ENCODE measurements at regions not wholly inside any gene's neighbourhood (a gene's known extent, or its start where the extent isn't known, plus 50 kb on each side); places are given as distances from the start of the nearest gene placed in this dataset.
"Not testable (repeated sequence)": the region's sequence is repeated elsewhere in the genome, so short reads cannot be mapped to it uniquely, and the experiment has no call there.

DNA sequence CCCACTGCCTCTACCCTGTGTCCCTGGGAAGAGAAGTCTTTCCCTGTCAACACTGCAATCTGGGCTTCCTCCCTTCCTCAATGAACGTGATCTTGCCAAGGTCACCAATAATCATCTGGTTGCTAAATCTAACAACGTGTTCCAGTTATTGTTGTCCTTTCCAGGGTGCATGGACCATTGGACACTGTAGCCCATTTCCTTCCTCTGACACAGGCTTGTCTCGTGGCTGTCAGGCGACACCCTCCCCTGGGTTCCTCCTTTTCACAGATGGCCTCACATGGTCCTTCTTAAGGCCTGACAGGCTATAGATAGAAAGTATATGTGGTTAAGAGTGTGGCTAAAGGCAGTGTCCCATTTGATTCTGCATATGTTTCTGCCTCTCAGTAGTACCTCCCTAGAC is 67.7 kb upstream of the STARD13 start:
- no peak for DNase-seq (ENCODE audit: low read depth, low spot score)
- Histone ChIP-seq H3K27me3 (ENCODE audit: control insufficient read depth, insufficient read depth, low read length) (no peaks in the 10 kb centered on the region), H3K9me3 (ENCODE audit: control insufficient read depth, insufficient read depth, low read length) (no peaks in the 10 kb centered on the region), H3K4me3 (ENCODE audit: low read depth, low read length) (no peak overlapping the region), H3K27ac (ENCODE audit: low read depth, low read length) (no peak overlapping the region)
- CTCF ChIA-PET, result no interaction called here
- TF ChIP-seq, protein P1, sequence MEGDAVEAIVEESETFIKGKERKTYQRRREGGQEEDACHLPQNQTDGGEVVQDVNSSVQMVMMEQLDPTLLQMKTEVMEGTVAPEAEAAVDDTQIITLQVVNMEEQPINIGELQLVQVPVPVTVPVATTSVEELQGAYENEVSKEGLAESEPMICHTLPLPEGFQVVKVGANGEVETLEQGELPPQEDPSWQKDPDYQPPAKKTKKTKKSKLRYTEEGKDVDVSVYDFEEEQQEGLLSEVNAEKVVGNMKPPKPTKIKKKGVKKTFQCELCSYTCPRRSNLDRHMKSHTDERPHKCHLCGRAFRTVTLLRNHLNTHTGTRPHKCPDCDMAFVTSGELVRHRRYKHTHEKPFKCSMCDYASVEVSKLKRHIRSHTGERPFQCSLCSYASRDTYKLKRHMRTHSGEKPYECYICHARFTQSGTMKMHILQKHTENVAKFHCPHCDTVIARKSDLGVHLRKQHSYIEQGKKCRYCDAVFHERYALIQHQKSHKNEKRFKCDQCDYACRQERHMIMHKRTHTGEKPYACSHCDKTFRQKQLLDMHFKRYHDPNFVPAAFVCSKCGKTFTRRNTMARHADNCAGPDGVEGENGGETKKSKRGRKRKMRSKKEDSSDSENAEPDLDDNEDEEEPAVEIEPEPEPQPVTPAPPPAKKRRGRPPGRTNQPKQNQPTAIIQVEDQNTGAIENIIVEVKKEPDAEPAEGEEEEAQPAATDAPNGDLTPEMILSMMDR (IDR thresholded peaks at IDR 0.05; ENCODE audit: low read depth, low read length), result no peak
- POLR2A ChIA-PET, result no interaction called here

DNA sequence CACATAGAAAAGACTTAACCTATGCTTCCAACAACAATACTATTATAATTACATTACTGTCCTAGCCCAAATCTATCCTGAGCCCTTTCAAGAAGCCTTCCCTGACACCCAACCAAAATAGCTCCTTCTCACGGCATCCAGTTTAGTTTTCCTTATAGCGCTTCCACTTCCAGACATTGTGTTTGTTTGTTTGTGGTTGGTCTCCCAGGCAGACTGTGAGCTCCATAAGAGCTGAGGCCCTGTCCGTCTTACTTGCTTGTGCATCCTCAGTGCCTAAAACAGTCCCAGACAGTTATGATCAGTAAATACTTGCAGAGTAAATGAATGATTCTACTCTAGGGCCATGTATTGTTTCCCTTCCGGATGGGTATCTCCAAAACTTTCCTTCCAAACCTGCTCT is 68.1 kb upstream of the STARD13 start:
- no peaks in the 10 kb centered on the region for H3K9me3 ChIP-seq (ENCODE audit: control insufficient read depth, insufficient read depth, low read length)
- H3K27ac ChIP-seq (ENCODE audit: low read depth, low read length), result no peak overlapping the region
- ChIA-PET POLR2A (no interaction called here), CTCF (no interaction called here)
- TF ChIP-seq, protein P1 (IDR thresholded peaks at IDR 0.05; ENCODE audit: low read depth, low read length), result no peak
- no peak for DNase-seq (ENCODE audit: low read depth, low spot score)
- H3K27me3 ChIP-seq (ENCODE audit: control insufficient read depth, insufficient read depth, low read length), result no peaks in the 10 kb centered on the region
- no peak overlapping the region for H3K4me3 ChIP-seq (ENCODE audit: low read depth, low read length)

DNA sequence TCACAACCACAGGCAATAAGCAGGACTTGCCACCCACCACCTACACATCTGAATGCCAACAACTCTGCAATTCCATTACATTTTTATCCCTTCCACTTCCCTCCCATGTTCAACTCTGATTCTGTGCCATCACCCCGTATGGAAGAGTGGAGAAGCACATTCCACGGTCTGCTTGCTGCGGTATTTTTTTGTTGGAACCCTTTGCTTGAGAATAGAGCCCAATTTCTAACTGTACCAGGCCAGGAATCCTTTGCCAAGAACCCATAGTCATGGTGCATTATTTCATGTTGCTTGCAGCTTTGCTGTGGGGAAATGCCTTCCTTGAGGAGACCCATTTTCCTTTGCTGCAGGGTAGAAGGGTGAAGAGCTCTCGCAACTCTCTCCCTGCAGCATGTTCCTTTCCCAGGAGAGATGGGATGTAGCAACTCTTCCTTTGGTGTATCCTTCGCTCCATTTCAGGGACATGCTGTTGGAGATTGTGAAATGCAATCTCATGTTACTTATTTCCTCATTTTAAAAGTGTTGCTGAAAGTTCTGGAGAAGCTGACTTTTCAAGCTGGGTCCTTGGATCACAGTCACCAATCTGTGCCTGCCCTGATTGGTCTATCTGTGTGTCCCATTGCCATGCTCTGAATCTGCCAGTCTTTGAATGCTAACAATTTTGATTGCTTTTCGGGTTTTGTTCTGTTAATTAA is 69.8 kb upstream of the STARD13 start:
- no peak overlapping the region for H3K4me3 ChIP-seq (ENCODE audit: low read depth, low read length)
- ChIA-PET CTCF (no interaction called here), POLR2A (interaction anchor here (0.6 kb wide), 1 partner anchor 196 kb away, joined by 4 read pairs; no protein-coding TSS in a partner anchor)
- TF ChIP-seq, protein P1 (IDR thresholded peaks at IDR 0.05; ENCODE audit: low read depth, low read length), result no peak
- DNase-seq (ENCODE audit: low read depth, low spot score), result no peak
- peaks cover 3% of the 10 kb centered on the region; the same call in 1 of the 2 replicates for H3K9me3 ChIP-seq (ENCODE audit: control insufficient read depth, insufficient read depth, low read length)
- H3K27ac ChIP-seq (ENCODE audit: low read depth, low read length), result no peak overlapping the region
- no peaks in the 10 kb centered on the region for H3K27me3 ChIP-seq (ENCODE audit: control insufficient read depth, insufficient read depth, low read length)

DNA sequence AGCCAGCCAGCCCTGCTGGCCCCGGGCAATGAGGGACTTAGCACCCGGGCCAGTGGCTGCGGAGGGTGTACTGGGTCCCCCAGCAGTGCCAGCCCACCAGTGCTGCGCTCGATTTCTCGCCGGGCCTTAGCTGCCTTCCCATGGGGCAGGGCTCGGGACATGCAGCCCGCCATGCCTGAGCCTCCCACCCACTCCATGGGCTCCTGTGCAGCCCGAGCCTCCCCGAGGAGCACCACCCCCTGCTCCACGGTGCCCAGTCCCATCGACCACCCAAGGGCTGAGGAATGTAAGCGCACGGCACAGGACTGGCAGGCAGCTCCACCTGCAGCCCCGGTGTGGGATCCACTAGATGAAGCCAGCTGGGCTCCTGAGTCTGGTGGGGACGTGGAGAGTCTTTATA is 72.5 kb upstream of the STARD13 start:
- H3K27me3 ChIP-seq (ENCODE audit: control insufficient read depth, insufficient read depth, low read length); DNase-seq (ENCODE audit: low read depth, low spot score); H3K4me3 ChIP-seq (ENCODE audit: low read depth, low read length); H3K27ac ChIP-seq (ENCODE audit: low read depth, low read length); POLR2A ChIA-PET; H3K9me3 ChIP-seq (ENCODE audit: control insufficient read depth, insufficient read depth, low read length); CTCF ChIA-PET: not testable (repeated sequence)

DNA sequence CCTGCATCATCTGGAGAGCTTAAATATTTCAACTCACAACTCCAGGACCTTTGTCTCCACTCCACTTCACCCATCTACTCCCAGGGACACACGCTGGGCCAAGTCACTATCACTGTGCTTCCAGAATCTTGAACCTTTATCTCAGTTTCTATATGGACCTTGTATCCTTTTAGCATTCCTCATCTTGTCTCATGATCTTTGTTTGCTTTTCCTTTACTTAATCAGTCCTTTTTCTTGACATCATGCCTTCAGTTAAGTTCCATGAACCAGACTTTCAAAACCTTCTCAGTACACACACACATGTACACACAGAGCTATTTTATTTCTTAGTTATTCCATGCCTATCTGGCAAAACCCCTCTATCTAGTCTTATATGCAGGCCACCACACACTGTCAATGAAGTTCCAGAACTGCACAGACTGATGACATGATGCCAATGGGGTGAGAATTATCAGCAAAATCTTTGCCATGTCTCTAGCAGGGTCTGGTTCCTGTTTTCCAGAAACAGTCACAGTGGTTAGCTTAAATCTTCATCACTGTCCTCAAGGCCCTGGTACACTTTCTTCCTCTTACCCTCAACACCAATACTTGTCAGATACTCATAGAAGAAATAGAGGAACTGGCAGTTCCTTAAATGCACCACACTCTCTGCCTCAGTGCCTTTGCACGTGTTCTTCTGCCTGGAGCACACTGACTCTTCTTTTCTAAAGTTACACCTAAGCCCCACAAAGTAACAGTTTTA is 77.6 kb upstream of the STARD13 start:
- CTCF ChIA-PET, result no interaction called here
- TF ChIP-seq, protein P1 (IDR thresholded peaks at IDR 0.05; ENCODE audit: low read depth, low read length), result no peak
- Histone ChIP-seq H3K9me3 (ENCODE audit: control insufficient read depth, insufficient read depth, low read length) (peaks cover 3% of the 10 kb centered on the region; the same call in 1 of the 2 replicates), H3K4me3 (ENCODE audit: low read depth, low read length) (no peak overlapping the region), H3K27me3 (ENCODE audit: control insufficient read depth, insufficient read depth, low read length) (no peaks in the 10 kb centered on the region), H3K27ac (ENCODE audit: low read depth, low read length) (no peak overlapping the region)
- POLR2A ChIA-PET, result no interaction called here
- DNase-seq (ENCODE audit: low read depth, low spot score), result no peak

Data from AG04450 (cell line).